GM18867 (cell line): ENCODE measurements at regions not wholly inside any gene's neighbourhood (a gene's known extent, or its start where the extent isn't known, plus 50 kb on each side); places are given as distances from the start of the nearest gene placed in this dataset.
"Not testable (repeated sequence)": the region's sequence is repeated elsewhere in the genome, so short reads cannot be mapped to it uniquely, and the experiment has no call there.

Experiments used
- ATAC-seq: cut with Tn5 transposase; IDR thresholded peaks from one replicate; pipeline ENCODE4 v1.9.1; 2021; ENCODE audit warnings: mild to moderate bottlenecking, moderate library complexity; ENCODE audit not compliant: unreplicated experiment

- no peak for ATAC-seq
These were observed 116.5 kb downstream of the RTP4 start for GRCh38 chr3:187484547-187485295.

DNA sequence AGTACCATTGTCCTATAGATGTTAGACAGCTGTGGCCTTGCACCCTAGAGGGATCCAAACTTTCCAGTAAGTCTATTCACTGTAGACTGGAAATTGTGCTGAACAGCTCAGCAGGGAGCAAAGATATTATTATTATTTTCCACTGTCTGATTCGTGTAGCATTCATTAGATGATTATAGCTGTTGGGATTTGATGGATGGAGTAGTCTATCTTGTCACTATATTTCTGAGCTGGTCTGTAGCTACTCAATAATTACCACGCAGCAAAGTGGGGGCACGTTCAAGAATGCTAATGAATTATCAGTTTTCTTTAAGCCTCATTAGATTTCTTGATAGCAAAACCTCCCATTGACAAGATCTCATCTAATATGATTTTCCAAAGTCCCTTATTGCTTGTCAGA is 113.2 kb downstream of the RTP4 start:
- no peak for ATAC-seq

GRCh38 chr3:187475613-187476012 is 107.4 kb downstream of the RTP4 start:
- ATAC-seq: not testable (repeated sequence)

GRCh38 chr3:187473778-187474406 is 105.7 kb downstream of the RTP4 start:
- ATAC-seq: no peak

- not testable (repeated sequence) for ATAC-seq
These were observed 98.1 kb downstream of the RTP4 start for GRCh38 chr3:187466306-187466705.

GRCh38 chr3:187465503-187465902 is 97.3 kb downstream of the RTP4 start:
- ATAC-seq: no peak

- ATAC-seq: no peak
These were observed 96.5 kb downstream of the RTP4 start for GRCh38 chr3:187464682-187465081.

GRCh38 chr3:187458921-187459320 is 90.7 kb downstream of the RTP4 start:
- no peak for ATAC-seq

DNA sequence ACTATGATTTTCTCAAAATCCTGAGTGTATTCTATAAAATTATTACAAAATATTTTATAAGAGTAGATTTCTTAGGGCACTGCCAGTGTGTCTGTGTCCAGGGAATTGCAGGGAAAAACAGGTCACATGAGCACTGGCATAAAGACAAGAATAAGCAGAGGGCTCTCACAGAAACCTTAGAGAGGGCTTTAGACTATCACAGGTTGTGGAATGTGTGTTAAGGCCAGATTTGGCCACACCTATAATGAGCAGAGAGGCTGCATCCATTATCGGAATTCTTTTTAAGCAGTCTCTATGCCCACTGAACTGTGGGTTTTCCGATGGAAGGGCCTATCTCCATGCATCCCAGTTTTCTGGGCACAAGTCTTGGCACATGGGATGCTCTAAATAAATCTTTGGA is 90.2 kb downstream of the RTP4 start:
- no peak for ATAC-seq

GRCh38 chr3:187456250-187456649 is 88.1 kb downstream of the RTP4 start:
- no peak for ATAC-seq

GRCh38 chr3:187454085-187454815 is 86.1 kb downstream of the RTP4 start:
- no peak for ATAC-seq

- no peak for ATAC-seq
These were observed 82.4 kb downstream of the RTP4 start for GRCh38 chr3:187450431-187451190.

DNA sequence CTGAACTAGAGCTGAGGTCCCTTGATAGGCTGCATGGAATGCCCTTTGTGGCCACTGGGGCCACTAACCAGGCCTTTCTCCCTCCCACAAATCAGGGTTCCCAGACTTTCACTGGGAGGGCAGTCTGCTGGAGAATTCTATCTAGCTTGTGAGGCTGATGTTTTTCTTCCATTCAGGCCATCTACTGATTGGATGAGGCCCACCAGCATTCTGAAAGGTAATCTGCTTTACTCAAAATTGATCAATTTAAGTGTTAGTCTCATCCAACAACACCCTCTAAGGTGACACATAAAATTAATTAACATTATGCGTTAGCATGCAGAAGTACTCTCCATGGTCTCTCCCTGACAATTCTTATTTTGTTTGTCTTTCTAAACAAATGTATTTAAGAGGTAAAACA is 80.5 kb downstream of the RTP4 start:
- no peak for ATAC-seq

DNA sequence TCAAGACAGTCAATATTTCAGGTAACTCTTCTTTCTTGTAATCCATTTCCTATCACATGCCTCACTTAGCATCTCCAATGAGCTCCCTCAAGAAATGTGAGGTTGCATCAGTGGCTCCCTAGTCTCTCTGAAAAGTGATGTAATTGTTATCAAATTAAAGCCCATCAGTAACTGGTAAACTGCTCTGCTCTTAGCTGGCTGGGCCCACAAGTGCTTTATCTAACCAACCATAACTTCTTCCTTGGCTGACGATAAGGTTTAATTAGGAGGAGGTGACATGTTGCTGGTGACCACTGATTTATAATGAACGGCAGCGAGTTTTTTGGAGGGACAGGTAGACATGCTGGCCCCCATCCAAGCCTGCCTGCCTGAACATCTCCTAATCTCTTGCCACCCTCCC is 79.6 kb downstream of the RTP4 start:
- ATAC-seq: no peak

GRCh38 chr3:187445356-187445755 is 77.2 kb downstream of the RTP4 start:
- ATAC-seq: no peak

DNA sequence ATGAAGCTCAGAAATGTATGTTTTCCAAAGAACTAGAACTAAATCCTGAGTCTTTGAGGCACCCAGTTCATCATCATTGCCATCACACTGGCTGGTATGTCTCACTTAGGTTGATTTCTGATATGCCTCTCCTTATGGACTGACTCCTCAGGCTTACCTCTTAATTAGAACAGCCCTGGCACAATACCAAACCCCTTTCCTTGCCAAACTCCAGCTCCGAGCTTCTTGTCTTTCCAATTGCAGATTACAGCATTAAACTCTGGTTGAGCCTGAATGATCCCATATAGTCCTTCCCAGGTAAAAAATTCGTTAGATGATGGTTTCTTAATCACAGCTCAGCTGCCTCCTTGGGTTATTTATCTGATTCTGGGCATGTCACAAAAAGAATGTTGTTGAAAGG is 66.3 kb downstream of the RTP4 start:
- ATAC-seq: no peak

GRCh38 chr3:187430576-187430975 is 62.4 kb downstream of the RTP4 start:
- no peak for ATAC-seq
